ENCODE measurements at regions not wholly inside any gene's neighbourhood (a gene's known extent, or its start where the extent isn't known, plus 50 kb on each side); places are given as distances from the start of the nearest gene placed in this dataset.

DNA sequence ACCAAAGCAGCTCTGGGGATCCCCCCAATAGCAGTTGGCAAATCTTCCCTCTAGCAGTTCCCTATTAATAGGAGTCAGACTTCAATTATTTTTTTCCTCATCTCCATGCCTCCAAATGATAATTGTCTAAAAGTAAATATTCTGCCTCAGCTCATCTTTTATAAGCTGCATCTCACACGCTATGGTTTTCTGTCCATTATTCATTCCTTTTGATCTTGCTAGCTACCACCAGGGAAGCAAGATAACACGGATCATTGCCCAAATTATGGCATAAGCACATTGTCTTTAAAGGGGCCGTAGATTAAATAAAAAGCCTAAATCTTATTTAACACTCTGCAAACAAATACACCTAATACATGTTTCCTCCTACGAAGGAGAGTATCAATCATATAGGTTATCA, 670.8 kb upstream of the FLRT2 start:
- no peaks in the 10 kb centered on the region for H3K36me3 ChIP-seq (ENCODE audit: control insufficient read depth in 1 of 2, insufficient read depth in 2 of 2, low read length in 2 of 2)
- no peak overlapping the region for H3K27ac ChIP-seq (ENCODE audit: low read depth, low read length)
- H3K27me3 ChIP-seq (ENCODE audit: control insufficient read depth in 1 of 2, insufficient read depth in 2 of 2, low read length in 2 of 2): no peaks in the 10 kb centered on the region
- H3K9ac ChIP-seq (ENCODE audit: low read depth in 1 of 2, low read length in 2 of 2): no peak overlapping the region
- H3K9me3 ChIP-seq (ENCODE audit: control insufficient read depth in 1 of 2, low read length in 2 of 2): peaks cover 2 to 26% of the 10 kb centered on the region in 2 donors
- no peak overlapping the region for H3K4me3 ChIP-seq (ENCODE audit: low read depth in 1 of 2, low read length in 2 of 2)
- no peaks in the 10 kb centered on the region for H3K4me1 ChIP-seq (ENCODE audit: control insufficient read depth in 1 of 2, insufficient read depth in 2 of 2, low read length in 2 of 2)

GRCh38 chr14:84864548-84865271, 665.2 kb upstream of the FLRT2 start:
- no peak overlapping the region for H3K27ac ChIP-seq (ENCODE audit: low read depth, low read length)
- H3K36me3 ChIP-seq (ENCODE audit: control insufficient read depth in 1 of 2, insufficient read depth in 2 of 2, low read length in 2 of 2): no peaks in the 10 kb centered on the region
- no peaks in the 10 kb centered on the region for H3K27me3 ChIP-seq (ENCODE audit: control insufficient read depth in 1 of 2, insufficient read depth in 2 of 2, low read length in 2 of 2)
- H3K9me3 ChIP-seq (ENCODE audit: control insufficient read depth in 1 of 2, low read length in 2 of 2): peaks cover 10 to 20% of the 10 kb centered on the region in 2 donors
- H3K4me1 ChIP-seq (ENCODE audit: control insufficient read depth in 1 of 2, insufficient read depth in 2 of 2, low read length in 2 of 2): no peaks in the 10 kb centered on the region
- no peak overlapping the region for H3K4me3 ChIP-seq (ENCODE audit: low read depth in 1 of 2, low read length in 2 of 2)
- no peak overlapping the region for H3K9ac ChIP-seq (ENCODE audit: low read depth in 1 of 2, low read length in 2 of 2)

DNA sequence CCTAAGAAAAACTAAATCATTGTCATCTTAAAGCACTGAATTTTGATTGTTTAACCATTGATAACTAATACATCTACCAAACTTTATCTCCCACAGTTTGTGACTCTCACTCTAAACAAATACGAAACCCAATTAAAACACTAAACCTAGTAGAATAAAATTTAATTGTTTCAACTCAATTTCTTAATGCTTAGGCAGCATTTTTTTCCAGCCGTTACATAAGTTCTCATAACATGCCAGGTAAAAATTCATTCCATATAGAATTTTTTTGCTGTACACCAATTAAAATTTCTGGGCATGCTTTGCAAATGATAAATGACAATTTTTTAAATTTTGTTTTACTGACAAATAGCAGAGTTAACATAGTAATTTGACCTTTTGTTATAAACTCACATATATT, 658.2 kb upstream of the FLRT2 start:
- no peaks in the 10 kb centered on the region for H3K27me3 ChIP-seq (ENCODE audit: control insufficient read depth in 1 of 2, insufficient read depth in 2 of 2, low read length in 2 of 2)
- H3K4me1 ChIP-seq (ENCODE audit: control insufficient read depth in 1 of 2, insufficient read depth in 2 of 2, low read length in 2 of 2): no peaks in the 10 kb centered on the region
- no peak overlapping the region for H3K9ac ChIP-seq (ENCODE audit: low read depth in 1 of 2, low read length in 2 of 2)
- no peak overlapping the region for H3K4me3 ChIP-seq (ENCODE audit: low read depth in 1 of 2, low read length in 2 of 2)
- H3K36me3 ChIP-seq (ENCODE audit: control insufficient read depth in 1 of 2, insufficient read depth in 2 of 2, low read length in 2 of 2): no peaks in the 10 kb centered on the region
- H3K9me3 ChIP-seq (ENCODE audit: control insufficient read depth in 1 of 2, low read length in 2 of 2): peaks cover 0 to 6% of the 10 kb centered on the region in 2 donors
- H3K27ac ChIP-seq (ENCODE audit: low read depth, low read length): no peak overlapping the region

DNA sequence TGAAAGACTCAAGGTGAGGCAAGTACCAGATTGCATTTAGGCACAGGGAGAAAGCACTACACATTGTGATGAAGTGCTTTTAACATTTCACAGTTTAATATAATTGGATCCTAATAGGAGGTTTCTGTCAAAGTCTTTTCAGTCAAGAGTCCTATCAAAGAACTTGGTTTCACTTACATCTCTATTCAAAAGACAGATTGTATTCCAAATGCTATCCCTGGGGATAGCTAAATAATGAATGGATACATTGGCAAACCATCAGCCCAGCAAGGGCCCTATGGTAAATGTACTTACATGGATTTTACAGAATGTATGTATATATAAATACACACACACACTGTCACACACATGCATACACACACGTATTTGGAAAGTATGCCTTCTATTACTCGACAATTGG, 655.5 kb upstream of the FLRT2 start:
- H3K36me3 ChIP-seq (ENCODE audit: control insufficient read depth in 1 of 2, insufficient read depth in 2 of 2, low read length in 2 of 2): no peaks in the 10 kb centered on the region
- no peak overlapping the region for H3K4me3 ChIP-seq (ENCODE audit: low read depth in 1 of 2, low read length in 2 of 2)
- no peaks in the 10 kb centered on the region for H3K9me3 ChIP-seq (ENCODE audit: control insufficient read depth in 1 of 2, low read length in 2 of 2)
- H3K9ac ChIP-seq (ENCODE audit: low read depth in 1 of 2, low read length in 2 of 2): no peak overlapping the region
- no peak overlapping the region for H3K27ac ChIP-seq (ENCODE audit: low read depth, low read length)
- no peaks in the 10 kb centered on the region for H3K4me1 ChIP-seq (ENCODE audit: control insufficient read depth in 1 of 2, insufficient read depth in 2 of 2, low read length in 2 of 2)
- H3K27me3 ChIP-seq (ENCODE audit: control insufficient read depth in 1 of 2, insufficient read depth in 2 of 2, low read length in 2 of 2): no peaks in the 10 kb centered on the region

DNA sequence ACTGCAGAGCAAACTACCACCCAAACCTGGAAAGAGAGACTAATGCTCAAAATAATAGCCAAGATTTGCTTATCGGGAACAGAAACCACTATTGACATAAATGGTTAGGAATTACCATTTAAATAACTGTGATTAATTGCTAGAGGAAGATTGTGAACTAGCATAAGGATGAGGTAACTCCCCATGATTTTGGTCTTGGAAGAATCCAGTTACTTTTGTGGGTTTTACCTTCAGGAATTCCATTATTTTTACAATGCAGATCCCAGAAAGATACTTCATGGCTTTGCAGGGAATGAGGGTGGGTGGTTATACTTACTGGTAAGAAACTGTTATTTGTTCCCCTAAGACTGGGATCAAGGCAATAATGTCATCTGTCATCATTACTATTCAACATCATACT, 652.9 kb upstream of the FLRT2 start:
- Histone ChIP-seq H3K9ac (ENCODE audit: low read depth in 1 of 2, low read length in 2 of 2) (no peak overlapping the region), H3K4me1 (ENCODE audit: control insufficient read depth in 1 of 2, insufficient read depth in 2 of 2, low read length in 2 of 2) (no peaks in the 10 kb centered on the region), H3K27ac (ENCODE audit: low read depth, low read length) (no peak overlapping the region), H3K4me3 (ENCODE audit: low read depth in 1 of 2, low read length in 2 of 2) (no peak overlapping the region), H3K9me3 (ENCODE audit: control insufficient read depth in 1 of 2, low read length in 2 of 2) (no peaks in the 10 kb centered on the region), H3K27me3 (ENCODE audit: control insufficient read depth in 1 of 2, insufficient read depth in 2 of 2, low read length in 2 of 2) (no peaks in the 10 kb centered on the region), H3K36me3 (ENCODE audit: control insufficient read depth in 1 of 2, insufficient read depth in 2 of 2, low read length in 2 of 2) (no peaks in the 10 kb centered on the region)

DNA sequence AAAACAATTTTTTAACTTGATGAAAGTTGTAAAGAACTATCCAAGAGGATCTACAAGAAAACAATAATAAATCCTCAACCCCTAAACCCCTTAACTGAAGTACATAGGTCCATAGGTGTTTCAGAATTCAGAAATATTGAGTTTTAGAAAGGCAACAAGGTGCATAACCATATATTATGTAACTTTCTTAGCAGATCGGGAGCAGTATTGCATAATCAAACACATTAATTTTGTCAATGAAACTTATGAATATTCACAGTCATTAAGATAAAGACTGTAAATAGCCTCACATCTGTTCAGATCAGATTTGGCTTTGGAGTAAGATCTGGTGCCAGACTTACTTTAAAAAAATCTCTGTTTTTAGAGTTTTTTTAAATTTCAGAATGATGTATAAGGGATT, 647.1 kb upstream of the FLRT2 start:
- no peaks in the 10 kb centered on the region for H3K27me3 ChIP-seq (ENCODE audit: control insufficient read depth in 1 of 2, insufficient read depth in 2 of 2, low read length in 2 of 2)
- no peak overlapping the region for H3K4me3 ChIP-seq (ENCODE audit: low read depth in 1 of 2, low read length in 2 of 2)
- no peaks in the 10 kb centered on the region for H3K36me3 ChIP-seq (ENCODE audit: control insufficient read depth in 1 of 2, insufficient read depth in 2 of 2, low read length in 2 of 2)
- no peak overlapping the region for H3K27ac ChIP-seq (ENCODE audit: low read depth, low read length)
- H3K9ac ChIP-seq (ENCODE audit: low read depth in 1 of 2, low read length in 2 of 2): no peak overlapping the region
- no peaks in the 10 kb centered on the region for H3K4me1 ChIP-seq (ENCODE audit: control insufficient read depth in 1 of 2, insufficient read depth in 2 of 2, low read length in 2 of 2)
- H3K9me3 ChIP-seq (ENCODE audit: control insufficient read depth in 1 of 2, low read length in 2 of 2): peaks cover 6 to 8% of the 10 kb centered on the region in 2 donors

GRCh38 chr14:84885061-84885460, 644.9 kb upstream of the FLRT2 start:
- no peak overlapping the region for H3K9ac ChIP-seq (ENCODE audit: low read depth in 1 of 2, low read length in 2 of 2)
- no peak overlapping the region for H3K27ac ChIP-seq (ENCODE audit: low read depth, low read length)
- H3K36me3 ChIP-seq (ENCODE audit: control insufficient read depth in 1 of 2, insufficient read depth in 2 of 2, low read length in 2 of 2): no peaks in the 10 kb centered on the region
- H3K4me3 ChIP-seq (ENCODE audit: low read depth in 1 of 2, low read length in 2 of 2): no peak overlapping the region
- H3K9me3 ChIP-seq (ENCODE audit: control insufficient read depth in 1 of 2, low read length in 2 of 2): peaks cover 10 to 12% of the 10 kb centered on the region in 2 donors
- H3K27me3 ChIP-seq (ENCODE audit: control insufficient read depth in 1 of 2, insufficient read depth in 2 of 2, low read length in 2 of 2): no peaks in the 10 kb centered on the region
- H3K4me1 ChIP-seq (ENCODE audit: control insufficient read depth in 1 of 2, insufficient read depth in 2 of 2, low read length in 2 of 2): no peaks in the 10 kb centered on the region

DNA sequence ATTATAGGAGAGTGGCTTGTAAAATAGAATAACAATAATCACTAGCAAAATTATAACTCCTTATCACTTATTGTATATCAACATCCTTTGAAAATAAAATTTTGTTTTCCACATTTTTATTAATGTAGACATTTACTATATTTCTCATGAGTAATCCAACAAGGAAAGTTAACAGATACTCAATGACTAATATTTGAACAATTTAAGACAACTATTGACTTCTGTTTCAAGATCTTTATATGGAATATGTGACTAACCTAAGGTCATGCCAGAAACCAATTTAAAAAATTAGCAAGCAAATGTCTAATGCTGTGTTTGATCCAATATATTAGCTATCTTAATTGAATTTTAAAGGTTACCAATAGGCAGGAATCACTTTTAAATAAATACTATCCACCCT, 638.5 kb upstream of the FLRT2 start:
- no peak overlapping the region for H3K27ac ChIP-seq (ENCODE audit: low read depth, low read length)
- no peaks in the 10 kb centered on the region for H3K36me3 ChIP-seq (ENCODE audit: control insufficient read depth in 1 of 2, insufficient read depth in 2 of 2, low read length in 2 of 2)
- peaks cover 6 to 7% of the 10 kb centered on the region in 2 donors for H3K9me3 ChIP-seq (ENCODE audit: control insufficient read depth in 1 of 2, low read length in 2 of 2)
- H3K9ac ChIP-seq (ENCODE audit: low read depth in 1 of 2, low read length in 2 of 2): no peak overlapping the region
- H3K4me3 ChIP-seq (ENCODE audit: low read depth in 1 of 2, low read length in 2 of 2): no peak overlapping the region
- H3K4me1 ChIP-seq (ENCODE audit: control insufficient read depth in 1 of 2, insufficient read depth in 2 of 2, low read length in 2 of 2): no peaks in the 10 kb centered on the region
- H3K27me3 ChIP-seq (ENCODE audit: control insufficient read depth in 1 of 2, insufficient read depth in 2 of 2, low read length in 2 of 2): no peaks in the 10 kb centered on the region

DNA sequence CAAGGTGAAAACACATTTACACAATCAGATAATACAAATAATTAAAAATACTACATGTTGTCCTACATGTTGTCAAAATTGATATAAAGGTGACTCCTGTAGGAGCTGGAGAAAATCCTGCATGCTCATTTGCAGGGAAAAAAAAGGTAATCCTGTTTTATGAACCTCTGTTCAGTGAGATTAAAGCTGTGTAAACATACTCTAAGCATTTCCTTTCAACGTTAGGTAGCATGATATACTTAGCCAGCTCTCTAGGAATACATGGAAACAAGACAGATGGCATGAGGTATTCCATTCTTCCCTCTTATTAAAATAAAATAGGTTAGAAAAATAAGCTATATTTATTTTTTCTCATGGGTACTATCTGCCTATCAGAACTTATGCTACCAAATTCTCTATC, 635.7 kb upstream of the FLRT2 start:
- Histone ChIP-seq H3K9me3 (ENCODE audit: control insufficient read depth in 1 of 2, low read length in 2 of 2) (peaks cover under 1 to 5% of the 10 kb centered on the region in 2 donors), H3K27ac (ENCODE audit: low read depth, low read length) (no peak overlapping the region), H3K36me3 (ENCODE audit: control insufficient read depth in 1 of 2, insufficient read depth in 2 of 2, low read length in 2 of 2) (no peaks in the 10 kb centered on the region), H3K9ac (ENCODE audit: low read depth in 1 of 2, low read length in 2 of 2) (no peak overlapping the region), H3K27me3 (ENCODE audit: control insufficient read depth in 1 of 2, insufficient read depth in 2 of 2, low read length in 2 of 2) (no peaks in the 10 kb centered on the region), H3K4me1 (ENCODE audit: control insufficient read depth in 1 of 2, insufficient read depth in 2 of 2, low read length in 2 of 2) (no peaks in the 10 kb centered on the region), H3K4me3 (ENCODE audit: low read depth in 1 of 2, low read length in 2 of 2) (no peak overlapping the region)

- Histone ChIP-seq H3K9me3 (ENCODE audit: control insufficient read depth in 1 of 2, low read length in 2 of 2) (no peaks in the 10 kb centered on the region), H3K27me3 (ENCODE audit: control insufficient read depth in 1 of 2, insufficient read depth in 2 of 2, low read length in 2 of 2) (no peaks in the 10 kb centered on the region), H3K4me1 (ENCODE audit: control insufficient read depth in 1 of 2, insufficient read depth in 2 of 2, low read length in 2 of 2) (no peaks in the 10 kb centered on the region), H3K4me3 (ENCODE audit: low read depth in 1 of 2, low read length in 2 of 2) (no peak overlapping the region), H3K36me3 (ENCODE audit: control insufficient read depth in 1 of 2, insufficient read depth in 2 of 2, low read length in 2 of 2) (no peaks in the 10 kb centered on the region), H3K27ac (ENCODE audit: low read depth, low read length) (no peak overlapping the region), H3K9ac (ENCODE audit: low read depth in 1 of 2, low read length in 2 of 2) (no peak overlapping the region)
Measured at GRCh38 chr14:84922370-84922769, 607.6 kb upstream of the FLRT2 start.

GRCh38 chr14:84926656-84927055, 603.3 kb upstream of the FLRT2 start:
- Histone ChIP-seq H3K27ac (ENCODE audit: low read depth, low read length) (no peak overlapping the region), H3K9ac (ENCODE audit: low read depth in 1 of 2, low read length in 2 of 2) (no peak overlapping the region), H3K4me3 (ENCODE audit: low read depth in 1 of 2, low read length in 2 of 2) (no peak overlapping the region), H3K9me3 (ENCODE audit: control insufficient read depth in 1 of 2, low read length in 2 of 2) (no peaks in the 10 kb centered on the region), H3K36me3 (ENCODE audit: control insufficient read depth in 1 of 2, insufficient read depth in 2 of 2, low read length in 2 of 2) (no peaks in the 10 kb centered on the region), H3K4me1 (ENCODE audit: control insufficient read depth in 1 of 2, insufficient read depth in 2 of 2, low read length in 2 of 2) (no peaks in the 10 kb centered on the region), H3K27me3 (ENCODE audit: control insufficient read depth in 1 of 2, insufficient read depth in 2 of 2, low read length in 2 of 2) (no peaks in the 10 kb centered on the region)
